GM19455 (cell line): ENCODE measurements at regions not wholly inside any gene's neighbourhood (a gene's known extent, or its start where the extent isn't known, plus 50 kb on each side); places are given as distances from the start of the nearest gene placed in this dataset.
A peak's percentile ranks its signal among the peaks of the same experiment; 100 is the strongest.

Experiments used
- ATAC-seq: cut with Tn5 transposase; IDR thresholded peaks from one replicate; pipeline ENCODE4 v1.9.1; 2021; ENCODE audit not compliant: unreplicated experiment

DNA sequence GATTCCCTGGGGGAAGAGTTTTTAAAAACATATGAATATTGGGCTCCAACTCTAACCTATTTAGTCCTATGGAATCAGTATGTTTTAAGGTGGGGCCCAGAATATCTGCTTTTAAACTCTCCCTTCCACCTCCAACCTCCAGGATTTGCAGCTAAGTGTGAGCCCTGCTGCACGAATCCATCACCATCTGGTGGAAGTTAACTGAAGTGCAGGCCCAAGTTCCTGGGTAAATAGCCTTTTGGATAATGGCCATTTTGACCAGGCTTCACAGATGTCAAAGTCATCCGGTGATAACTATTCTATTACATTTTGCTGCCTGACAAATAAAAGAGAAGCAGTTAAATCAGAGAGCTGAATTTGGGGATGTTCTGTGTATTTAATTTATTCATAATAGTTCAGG lies 58.1 kb upstream of the RMST start:
- ATAC-seq: peak; percentile 96

DNA sequence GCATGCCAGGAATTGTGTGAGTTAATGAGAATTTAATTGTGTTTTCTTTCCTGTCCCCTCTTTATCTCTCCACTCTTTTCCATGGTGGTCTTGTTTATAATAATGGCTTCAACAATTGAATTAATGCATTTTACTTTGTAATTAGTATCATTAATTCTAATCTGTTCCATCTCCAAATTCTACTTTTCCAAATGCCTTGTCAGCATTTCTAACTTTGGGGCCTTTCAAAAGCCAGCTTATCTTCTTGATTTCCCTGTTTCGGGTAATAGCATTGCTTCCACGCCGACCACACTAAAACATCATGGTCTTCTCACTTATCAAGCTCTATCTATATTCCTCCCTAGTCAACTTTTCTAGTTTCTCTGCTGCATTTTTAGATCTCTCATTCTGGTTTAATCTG lies 54.2 kb upstream of the RMST start:
- ATAC-seq: no peak

DNA sequence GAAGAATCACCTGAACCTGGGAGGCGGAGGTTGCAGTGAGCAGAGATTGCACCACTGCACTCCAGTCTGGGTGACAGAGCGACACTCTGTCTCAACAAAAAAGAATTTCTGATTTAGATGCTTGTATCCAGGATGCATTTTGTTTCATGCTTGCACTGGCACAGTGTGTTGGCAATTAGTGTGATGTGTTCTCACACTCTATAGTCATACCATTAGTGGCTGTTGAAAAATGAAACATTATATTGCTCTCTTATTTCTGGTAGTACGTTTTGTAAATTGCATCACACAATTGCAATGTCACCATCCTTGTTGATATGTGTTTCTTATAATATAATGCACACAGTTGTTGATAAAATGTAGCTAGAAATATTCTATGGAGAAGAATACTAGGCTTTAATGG lies 51.3 kb upstream of the RMST start:
- ATAC-seq: no peak
